ENCODE measurements at regions not wholly inside any gene's neighbourhood (a gene's known extent, or its start where the extent isn't known, plus 50 kb on each side); places are given as distances from the start of the nearest gene placed in this dataset.
A peak's percentile ranks its signal among the peaks of the same experiment; 100 is the strongest.

- no peak for DNase-seq
These were observed 142.9 kb downstream of the RPIA start for GRCh38 chr2:88834376-88834775.

- DNase-seq, result no peak
These were observed 143.4 kb downstream of the RPIA start for GRCh38 chr2:88834866-88835265.

GRCh38 chr2:88835726-88836125, 144.3 kb downstream of the RPIA start:
- DNase-seq, result no peak

GRCh38 chr2:88836351-88836750, 144.9 kb downstream of the RPIA start:
- no peak for DNase-seq

- no peak for DNase-seq
These were observed 146.2 kb downstream of the RPIA start for GRCh38 chr2:88837511-88838160.

- no peak for DNase-seq
These were observed 146.7 kb downstream of the RPIA start for GRCh38 chr2:88838165-88838635.

GRCh38 chr2:88841224-88841929, 149.9 kb downstream of the RPIA start:
- no peak for DNase-seq

- no peak for DNase-seq
These were observed 151.4 kb downstream of the RPIA start for GRCh38 chr2:88842656-88843460.

- DNase-seq, result no peak
These were observed 152.2 kb downstream of the RPIA start for GRCh38 chr2:88843651-88844050.

- no peak for DNase-seq
These were observed 153.5 kb downstream of the RPIA start for GRCh38 chr2:88844960-88845359.

GRCh38 chr2:88845772-88846661, 154.5 kb downstream of the RPIA start:
- DNase-seq, result no peak

- no peak for DNase-seq
These were observed 161.4 kb downstream of the RPIA start for GRCh38 chr2:88852753-88853402.

GRCh38 chr2:88853403-88853790, 161.9 kb downstream of the RPIA start:
- DNase-seq, result no peak

GRCh38 chr2:88854528-88854927, 163.1 kb downstream of the RPIA start:
- no peak for DNase-seq

GRCh38 chr2:88855620-88856408, 164.3 kb downstream of the RPIA start:
- no peak for DNase-seq

GRCh38 chr2:88856409-88857135, 165.1 kb downstream of the RPIA start:
- no peak for DNase-seq

GRCh38 chr2:88857274-88857741, 165.8 kb downstream of the RPIA start:
- DNase-seq, result no peak

GRCh38 chr2:88857951-88858411, 166.5 kb downstream of the RPIA start:
- DNase-seq, result no peak

- DNase-seq, result no peak
These were observed 168.0 kb downstream of the RPIA start for GRCh38 chr2:88859461-88859860.

- peak; percentile 89 for DNase-seq
These were observed 169.1 kb downstream of the RPIA start for GRCh38 chr2:88860421-88861075.
